ENCODE measurements at regions not wholly inside any gene's neighbourhood (a gene's known extent, or its start where the extent isn't known, plus 50 kb on each side); places are given as distances from the start of the nearest gene placed in this dataset.

GRCh38 chr9:107078061-107078460 lies 205.0 kb upstream of the RAD23B start:
- Histone ChIP-seq H4K20me1 (ENCODE audit: insufficient read depth, low read length) (no peaks in the 10 kb centered on the region), H3K4me3 (ENCODE audit: insufficient read depth, low read depth, low read length) (no peak overlapping the region), H3K9ac (ENCODE audit: low read depth, low read length) (no peak overlapping the region), H3K9me1 (ENCODE audit: insufficient read depth, low read length) (no peaks in the 10 kb centered on the region), H3K79me1 (ENCODE audit: low read depth in 1 of 2, low read length in 2 of 2) (no peaks in the 10 kb centered on the region), H3K23ac (ENCODE audit: low read depth, low read length) (no peak overlapping the region), H3K14ac (replicated peaks; ENCODE audit: low read depth, low read length) (no peak overlapping the region), H4K8ac (ENCODE audit: low read depth in 2 of 2, low read length in 2 of 2) (no peak overlapping the region), H3K4me2 (ENCODE audit: low read depth, low read length) (no peak overlapping the region), H2BK20ac (ENCODE audit: low read depth, low read length) (no peak overlapping the region), H4K91ac (ENCODE audit: insufficient read depth, low read depth, low read length) (no peak overlapping the region), H4K5ac (ENCODE audit: low read depth, low read length) (no peak overlapping the region), H3K9me3 (ENCODE audit: control insufficient read depth, insufficient read depth, low read length) (no peaks in the 10 kb centered on the region), H2BK15ac (ENCODE audit: low read depth, low read length) (no peak overlapping the region), H3K4me1 (ENCODE audit: control insufficient read depth, insufficient read depth, low read length) (no peaks in the 10 kb centered on the region), H2AK5ac (ENCODE audit: low read depth, low read length) (no peak overlapping the region), H3K27me3 (ENCODE audit: control insufficient read depth, insufficient read depth, low read length) (peaks cover 1% of the 10 kb centered on the region; the same call in 1 of the 2 replicates), H3K36me3 (ENCODE audit: control insufficient read depth, insufficient read depth, low read length) (no peaks in the 10 kb centered on the region), H3K4ac (ENCODE audit: low read depth, low read length) (no peak overlapping the region), H2BK5ac (ENCODE audit: low read depth, low read length, poor library complexity, severe bottlenecking) (no peak overlapping the region), H3K18ac (ENCODE audit: low read depth, low read length) (no peak overlapping the region), H2BK120ac (ENCODE audit: low read depth, low read length) (no peak overlapping the region), H2AK9ac (replicated peaks; ENCODE audit: low read depth, low read length, poor library complexity) (no peak overlapping the region), H3K56ac (ENCODE audit: extremely low read depth, insufficient read depth, low read length) (no peak overlapping the region), H2AFZ (replicated peaks; ENCODE audit: low read length, poor library complexity) (no peak overlapping the region), H3K27ac (ENCODE audit: insufficient read depth, low read length) (no peak overlapping the region)
- no TSS peak for BruUV-seq (replicated peaks)
- dilution Hi-C loops (cut with HindIII; ENCODE audit: low sequenced_read_pairs, unreplicated experiment) (no loop called here), in situ Hi-C loops (cut with MboI; ENCODE audit: low sequenced_read_pairs) (no loop called here), intact Hi-C loops (cut with micrococcal nuclease) (no loop called here)
- DNase-seq, result no peak
- TF ChIP-seq MAZ (IDR thresholded peaks at IDR 0.05; ENCODE audit: borderline replicate concordance, low read depth, low read length) (no peak), POLR2A (IDR thresholded peaks at IDR 0.05; ENCODE audit: low read depth, low read length) (no peak), CEBPB (IDR thresholded peaks at IDR 0.05; ENCODE audit: low read depth, low read length) (no peak)
- POLR2A ChIA-PET (ENCODE audit: unreplicated experiment), result no interaction called here
- no peak for ATAC-seq (ENCODE audit: low read depth)
- CTCF ChIA-PET, result no interaction called here
- WGBS, 2 experiments (ENCODE audit: extremely low coverage in 2 of 2, insufficient read length in 1 of 2), result no CpG with 5 or more reads among the region's 1 CpG
